ENCODE measurements at regions not wholly inside any gene's neighbourhood (a gene's known extent, or its start where the extent isn't known, plus 50 kb on each side); places are given as distances from the start of the nearest gene placed in this dataset.

DNA sequence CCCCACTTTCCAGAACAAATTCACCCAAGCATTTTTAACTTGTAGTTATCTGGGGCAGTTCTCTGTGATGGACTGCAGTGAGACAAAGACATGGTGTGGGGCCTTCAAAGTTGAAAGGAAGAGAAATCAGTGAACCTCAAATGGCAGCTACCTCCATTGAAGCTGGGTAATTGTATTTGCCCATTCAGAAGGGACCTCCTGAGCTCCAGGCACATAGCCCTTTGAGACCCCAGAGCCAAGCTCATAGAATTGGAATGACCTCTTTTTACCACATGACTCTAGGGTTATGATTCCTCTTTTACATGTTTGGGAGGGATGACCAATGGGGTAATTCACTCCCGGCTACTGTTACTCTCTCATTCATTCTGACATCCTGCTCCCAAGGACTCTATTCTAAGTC lies 368.4 kb upstream of the ITGA1 start:
- DNase-seq: no peak

DNA sequence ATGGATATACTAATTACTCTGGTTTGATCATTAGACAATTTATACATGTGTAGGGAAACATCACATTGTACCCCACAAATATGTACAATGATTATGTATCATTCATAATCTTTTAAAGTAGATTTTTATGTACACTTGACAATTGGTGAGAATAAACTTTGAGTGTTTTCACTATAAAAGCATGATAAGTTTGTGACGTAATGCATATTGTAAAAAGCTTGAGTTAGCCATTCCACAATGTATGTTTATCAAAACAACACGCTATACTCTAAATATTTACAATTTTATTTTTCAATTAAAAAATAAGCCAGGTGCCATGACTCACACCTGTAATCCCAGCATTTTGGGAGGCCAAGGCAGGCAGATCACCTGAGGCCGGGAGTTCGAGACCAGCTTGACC lies 360.1 kb upstream of the ITGA1 start:
- DNase-seq: no peak

DNA sequence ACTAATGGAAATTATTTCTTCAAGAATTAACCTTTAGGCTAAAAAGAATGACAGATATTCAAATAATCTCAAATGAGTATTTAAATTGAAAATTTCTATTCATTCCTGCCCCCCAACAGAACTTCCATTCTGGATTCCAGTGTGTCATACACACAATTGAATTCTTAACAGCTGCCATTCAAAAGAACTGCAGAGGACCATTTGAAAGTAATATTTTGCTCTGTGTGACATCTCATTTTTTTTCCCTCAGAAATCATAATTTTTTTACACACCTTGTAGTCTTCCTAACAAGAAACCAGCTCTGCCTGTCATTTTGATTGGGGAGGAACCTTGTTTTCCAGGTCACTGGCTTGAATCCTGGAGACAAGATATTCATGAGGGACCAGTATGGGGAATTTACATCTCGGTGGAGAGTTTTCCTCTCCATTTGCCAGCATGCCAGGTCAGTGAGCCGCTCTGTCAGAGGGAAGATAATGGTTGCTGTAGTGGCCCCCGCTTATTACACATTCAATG lies 358.7 kb upstream of the ITGA1 start:
- DNase-seq: no peak

DNA sequence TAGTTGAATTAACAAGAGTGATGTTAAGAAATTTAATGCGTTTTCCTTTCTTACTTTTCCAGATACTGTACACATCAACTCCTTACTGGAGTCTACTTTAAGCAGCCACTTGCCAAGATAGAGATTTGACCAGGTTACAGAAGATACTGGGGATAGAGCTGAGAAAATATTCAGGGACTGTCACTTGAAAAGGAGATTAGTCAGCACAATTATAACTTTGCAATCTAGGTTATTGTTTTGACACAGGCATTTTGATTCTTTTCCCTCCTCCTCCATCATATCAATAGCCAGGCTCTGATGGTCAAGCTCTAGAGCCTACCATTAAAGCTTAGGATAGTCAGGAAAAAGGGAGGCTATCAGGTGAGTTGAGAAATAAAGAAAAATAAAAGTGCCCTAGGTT lies 345.9 kb upstream of the ITGA1 start:
- no peak for DNase-seq

DNA sequence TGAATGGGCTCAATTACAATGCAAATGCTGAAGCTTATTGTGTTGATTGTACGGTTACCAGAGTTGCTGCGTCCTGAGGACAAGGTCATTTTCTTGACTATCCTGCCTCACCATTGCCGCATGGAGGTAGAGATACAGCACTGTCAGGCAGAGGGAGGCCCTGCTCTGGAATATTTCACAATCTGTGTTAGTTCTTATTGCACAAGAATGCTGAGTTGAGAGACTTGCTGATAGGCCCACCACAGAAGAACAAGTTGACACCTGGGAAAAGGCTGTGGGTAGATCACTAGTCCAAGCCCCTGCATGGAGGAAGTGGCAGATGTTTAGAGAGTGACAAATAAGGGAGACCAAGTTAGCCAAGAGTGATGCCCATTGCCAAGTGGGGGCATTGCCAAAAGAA lies 344.5 kb upstream of the ITGA1 start:
- no peak for DNase-seq

DNA sequence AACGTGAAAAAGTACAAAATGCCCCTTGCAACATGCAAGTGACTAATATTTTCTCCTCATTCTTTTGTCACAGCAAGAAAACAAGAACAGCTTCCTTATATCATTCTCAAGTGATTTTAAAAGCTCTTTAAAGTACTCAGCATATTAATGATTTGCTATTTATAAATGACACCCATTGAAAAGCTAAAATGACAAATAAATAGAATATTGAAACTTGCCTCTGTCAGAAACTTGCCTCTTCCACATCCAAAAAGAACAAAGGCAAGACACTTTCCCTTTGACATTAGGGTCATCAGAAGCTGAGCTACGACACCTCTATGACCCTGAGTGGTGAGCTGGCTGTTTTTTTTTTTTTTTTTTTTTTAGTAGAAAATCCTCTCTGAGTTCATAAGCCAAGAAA lies 339.6 kb upstream of the ITGA1 start:
- no peak for DNase-seq

DNA sequence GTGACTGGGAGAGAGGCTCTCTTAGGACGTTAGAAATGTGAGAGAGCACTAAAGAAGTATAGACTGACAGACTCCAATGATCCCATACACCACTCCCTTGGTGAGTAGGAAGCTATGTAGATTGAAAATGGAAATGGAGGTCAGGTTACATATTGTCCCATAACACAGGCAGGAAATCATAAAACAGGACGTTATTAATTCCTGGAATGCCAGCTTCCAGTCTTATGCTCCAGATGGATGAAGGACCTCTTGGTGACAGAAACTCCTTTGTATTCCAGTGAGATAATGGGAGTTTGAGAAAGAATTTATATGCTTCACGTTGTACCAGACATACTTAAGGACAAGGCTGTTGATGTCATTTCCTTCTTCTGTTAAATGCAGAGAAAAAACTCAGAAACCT lies 338.2 kb upstream of the ITGA1 start:
- DNase-seq: no peak

DNA sequence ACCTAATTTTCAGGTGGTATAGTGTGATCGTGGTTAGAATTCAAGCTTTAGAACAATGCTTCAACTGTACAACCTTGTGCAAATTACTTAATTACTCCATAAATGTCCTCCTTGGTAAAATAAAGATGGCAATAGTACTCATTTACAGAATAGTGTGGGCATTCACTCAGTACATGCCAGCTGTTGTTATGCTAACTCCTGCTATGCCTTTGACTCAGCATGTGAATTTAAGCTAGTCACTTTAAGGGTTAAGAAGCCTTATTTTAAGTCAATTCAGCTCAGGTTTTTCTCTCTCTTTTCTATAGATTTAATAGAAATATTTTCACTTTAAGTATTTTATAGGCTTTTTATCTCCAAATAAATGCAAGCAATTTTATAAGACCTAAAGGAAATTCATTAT lies 335.6 kb upstream of the ITGA1 start:
- no peak for DNase-seq

DNA sequence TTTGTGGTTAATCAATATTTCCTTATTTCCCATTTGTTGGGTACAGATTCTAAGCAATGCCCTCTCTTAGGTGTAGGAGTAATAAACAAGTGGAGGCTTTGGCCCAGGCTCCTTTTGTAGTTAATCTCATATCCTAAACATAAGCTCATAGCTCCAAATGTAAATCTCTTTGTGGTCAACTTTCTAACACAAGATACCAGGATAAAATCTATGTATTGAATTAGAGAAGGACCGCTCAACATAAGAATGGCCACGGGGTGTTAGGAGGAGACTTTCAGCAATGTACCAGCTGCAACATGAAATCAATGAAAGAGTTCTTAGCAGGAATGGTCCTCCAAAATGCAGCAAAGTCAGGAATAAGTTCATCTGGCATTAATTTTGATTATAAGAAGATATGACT lies 334.5 kb upstream of the ITGA1 start:
- DNase-seq: no peak

DNA sequence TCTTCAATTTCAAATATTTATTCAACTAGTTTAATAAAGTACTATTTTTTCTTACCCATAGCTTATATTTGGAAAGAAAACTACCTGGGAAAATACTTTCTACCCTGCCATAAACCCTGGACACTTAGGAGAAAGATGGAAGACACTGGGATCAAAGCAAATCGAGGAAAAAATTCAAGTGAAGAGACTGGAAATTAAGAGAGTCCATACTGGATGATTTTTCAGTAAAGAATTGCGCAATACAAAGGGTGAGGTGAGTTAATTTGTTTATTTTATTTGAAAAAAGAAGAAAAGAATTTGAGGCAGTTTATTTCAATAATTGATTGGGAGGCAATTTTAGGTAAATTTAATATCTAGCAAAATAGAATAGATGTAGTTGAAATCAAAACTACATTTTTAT lies 331.8 kb upstream of the ITGA1 start:
- no peak for DNase-seq

DNA sequence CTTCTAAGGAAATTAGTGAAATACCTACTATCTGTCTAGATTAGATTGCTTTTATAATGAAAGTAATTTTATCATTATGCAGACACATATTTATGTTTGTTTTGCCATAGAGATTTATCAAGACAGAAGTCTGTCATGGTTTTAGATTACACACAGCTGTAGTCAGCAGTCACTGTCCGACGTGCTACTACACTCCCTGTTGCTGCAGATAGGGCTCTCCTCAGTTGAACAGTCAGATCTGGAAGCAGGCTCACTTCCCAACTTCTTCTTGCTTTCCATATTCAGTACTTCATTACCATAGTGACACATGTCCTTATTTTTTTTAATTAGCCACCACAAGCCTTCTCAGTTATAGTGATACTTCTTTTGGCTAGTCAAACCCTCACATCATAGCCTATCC lies 329.9 kb upstream of the ITGA1 start:
- DNase-seq: no peak

DNA sequence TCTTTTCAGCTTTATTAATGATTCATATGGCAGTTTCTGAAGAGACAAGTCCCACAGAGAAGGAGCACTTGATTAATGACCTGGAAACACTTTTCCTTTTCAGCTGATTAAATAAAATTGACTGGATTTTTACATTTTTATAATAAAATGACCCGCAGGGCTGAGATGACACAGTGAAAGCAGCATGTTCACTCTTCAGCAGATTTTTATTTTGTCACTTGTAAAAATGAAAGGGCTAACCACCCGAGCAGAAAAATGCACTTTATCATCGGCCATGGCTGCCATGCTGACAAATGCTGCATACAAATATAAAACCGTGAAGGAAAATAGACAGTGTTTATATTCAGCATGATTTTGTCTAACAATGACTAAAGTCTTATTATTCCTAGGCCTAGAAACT lies 321.6 kb upstream of the ITGA1 start:
- no peak for DNase-seq

DNA sequence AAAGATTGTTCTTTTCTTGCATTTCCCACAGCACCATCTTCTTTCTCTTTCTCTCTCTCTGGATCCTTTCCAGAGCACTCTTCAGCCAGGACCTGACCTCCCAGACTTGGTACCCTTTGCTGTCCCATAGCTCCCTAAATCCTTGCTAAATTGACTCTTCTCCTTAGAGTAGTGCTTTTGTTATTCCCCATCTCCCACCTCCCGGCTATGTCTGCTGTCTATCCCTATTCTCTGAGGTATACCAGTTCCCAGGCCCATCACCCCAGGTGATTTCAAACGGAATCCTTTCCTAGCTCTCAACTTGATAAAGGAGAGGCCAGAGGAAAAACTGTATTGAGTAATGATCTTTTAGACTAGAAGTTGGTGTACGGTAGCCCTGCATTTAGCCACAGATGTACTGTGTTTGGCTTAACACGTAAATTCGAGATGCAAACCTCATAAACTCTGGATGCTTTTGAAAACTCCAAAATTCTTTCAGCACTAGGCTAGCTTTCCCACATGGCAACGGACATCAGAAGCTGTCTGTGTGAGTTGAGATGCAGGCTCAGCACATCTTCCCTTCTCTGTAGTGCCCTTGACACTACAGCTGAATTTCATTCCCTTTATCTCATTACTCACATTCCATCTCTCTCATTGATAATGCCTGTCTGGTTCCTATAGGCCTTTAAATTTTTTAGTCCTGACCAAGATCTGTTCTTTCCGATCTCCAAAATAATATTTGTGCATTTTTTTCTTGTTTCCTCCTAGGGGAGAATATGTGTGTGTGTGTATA lies 320.8 kb upstream of the ITGA1 start:
- DNase-seq: no peak

DNA sequence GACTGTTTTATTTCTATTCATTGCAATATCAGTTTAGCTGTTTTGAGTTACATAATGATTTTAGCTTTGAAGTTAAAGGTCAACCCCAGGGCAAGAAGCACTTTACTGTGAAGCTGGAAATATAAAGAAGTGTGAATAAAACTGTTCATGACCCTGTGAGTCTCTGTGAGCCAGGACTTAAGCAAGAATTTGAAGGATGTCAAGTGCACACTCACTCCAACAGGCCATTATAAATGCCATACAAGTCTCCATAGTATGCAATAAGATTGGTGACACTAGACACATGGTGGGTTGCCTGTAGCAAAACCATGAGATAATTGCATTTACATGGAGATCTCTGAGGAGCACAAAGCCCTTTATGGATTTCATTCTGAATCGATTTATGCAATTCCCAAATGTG lies 318.7 kb upstream of the ITGA1 start:
- DNase-seq: no peak

DNA sequence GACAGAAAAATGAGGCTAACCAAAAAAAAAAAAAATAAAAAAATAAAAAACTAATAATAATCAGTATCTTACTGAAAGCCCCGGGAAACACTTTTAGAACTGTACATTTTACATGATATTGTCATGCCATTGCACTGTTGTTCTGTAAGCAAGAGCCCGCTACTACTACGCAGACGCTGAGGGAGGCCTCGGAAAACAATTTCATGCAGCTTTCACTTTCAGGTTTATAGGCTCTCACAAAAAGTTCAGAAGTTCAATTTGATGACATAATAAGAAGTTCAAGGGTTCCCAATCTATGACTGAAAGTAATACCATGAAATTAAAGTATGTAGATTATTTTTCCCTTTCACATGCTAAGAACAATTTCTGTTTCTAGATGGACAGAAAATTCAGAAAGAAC lies 318.3 kb upstream of the ITGA1 start:
- DNase-seq: no peak

DNA sequence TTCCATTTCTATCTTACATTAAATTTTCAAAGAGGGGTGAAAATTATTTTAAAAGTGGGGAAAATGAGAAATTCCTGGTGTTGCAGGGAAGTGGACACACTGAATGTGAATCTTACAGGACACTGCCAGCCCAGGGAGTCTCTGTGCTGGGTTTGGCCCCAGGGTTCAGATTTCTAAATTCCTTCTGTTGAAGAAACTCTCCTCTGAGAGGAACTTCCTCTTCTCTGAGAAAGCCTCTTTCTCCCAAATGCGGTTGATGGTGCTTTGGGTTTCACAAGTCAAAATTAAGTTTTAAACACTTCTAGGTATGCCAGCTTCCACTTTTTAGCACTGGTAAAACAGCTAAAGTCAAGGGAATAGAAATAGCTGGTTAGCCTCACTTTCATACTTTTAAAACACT lies 317.9 kb upstream of the ITGA1 start:
- DNase-seq: no peak

DNA sequence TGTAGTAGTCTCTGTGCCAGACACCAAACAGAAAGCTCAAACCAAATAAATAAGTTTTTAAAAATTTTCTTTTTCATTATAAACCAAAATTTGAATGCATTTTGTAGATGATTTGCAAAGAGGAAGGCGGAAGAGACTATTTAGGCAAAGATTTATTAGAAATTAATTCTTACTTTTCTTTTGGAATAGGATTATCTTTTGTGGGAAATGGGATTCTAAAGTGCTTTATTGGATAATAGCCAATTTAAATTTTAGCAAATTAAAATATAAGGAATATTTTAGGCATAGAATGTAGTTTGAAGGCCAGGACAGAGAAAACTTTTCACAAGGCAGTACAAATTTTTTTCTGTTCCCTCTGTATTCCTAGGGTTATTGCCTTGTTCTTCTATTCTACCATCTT lies 311.4 kb upstream of the ITGA1 start:
- no peak for DNase-seq

DNA sequence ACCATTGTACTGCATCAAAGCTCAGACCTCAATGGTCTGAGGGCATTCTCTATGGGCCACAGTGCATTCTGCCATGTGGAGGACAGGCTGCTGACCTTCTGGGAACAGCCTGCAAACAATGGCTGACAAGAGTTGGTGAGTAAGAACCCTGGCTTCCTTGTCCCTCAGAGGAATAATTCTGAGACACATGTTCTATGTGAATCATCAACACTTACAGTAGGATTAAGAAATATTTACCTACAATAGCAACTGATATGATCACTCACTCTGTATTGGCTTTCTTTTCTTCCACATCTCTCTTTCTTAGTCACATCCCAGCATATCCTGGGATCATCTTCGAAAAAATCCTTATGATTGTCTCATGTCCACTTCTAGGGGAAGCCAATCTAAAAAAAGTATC lies 306.5 kb upstream of the ITGA1 start:
- DNase-seq: no peak

DNA sequence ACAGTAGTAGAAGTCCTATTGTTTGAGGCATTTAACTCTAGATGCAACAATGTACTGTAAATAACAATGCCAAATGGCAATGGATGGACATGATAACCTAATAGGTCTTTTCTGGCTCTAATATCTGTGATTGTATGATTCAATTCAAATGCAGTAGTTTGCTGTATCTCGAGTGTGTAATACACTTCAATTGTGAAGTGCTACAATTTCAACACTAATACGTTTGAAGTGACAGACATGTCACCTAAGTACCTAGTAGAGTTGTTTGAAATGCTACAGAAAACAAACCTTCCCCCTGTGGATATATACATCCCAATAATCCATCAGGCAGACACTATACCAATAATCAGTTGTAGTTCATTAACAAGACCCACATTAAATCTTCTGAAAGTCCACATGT lies 305.9 kb upstream of the ITGA1 start:
- no peak for DNase-seq

DNA sequence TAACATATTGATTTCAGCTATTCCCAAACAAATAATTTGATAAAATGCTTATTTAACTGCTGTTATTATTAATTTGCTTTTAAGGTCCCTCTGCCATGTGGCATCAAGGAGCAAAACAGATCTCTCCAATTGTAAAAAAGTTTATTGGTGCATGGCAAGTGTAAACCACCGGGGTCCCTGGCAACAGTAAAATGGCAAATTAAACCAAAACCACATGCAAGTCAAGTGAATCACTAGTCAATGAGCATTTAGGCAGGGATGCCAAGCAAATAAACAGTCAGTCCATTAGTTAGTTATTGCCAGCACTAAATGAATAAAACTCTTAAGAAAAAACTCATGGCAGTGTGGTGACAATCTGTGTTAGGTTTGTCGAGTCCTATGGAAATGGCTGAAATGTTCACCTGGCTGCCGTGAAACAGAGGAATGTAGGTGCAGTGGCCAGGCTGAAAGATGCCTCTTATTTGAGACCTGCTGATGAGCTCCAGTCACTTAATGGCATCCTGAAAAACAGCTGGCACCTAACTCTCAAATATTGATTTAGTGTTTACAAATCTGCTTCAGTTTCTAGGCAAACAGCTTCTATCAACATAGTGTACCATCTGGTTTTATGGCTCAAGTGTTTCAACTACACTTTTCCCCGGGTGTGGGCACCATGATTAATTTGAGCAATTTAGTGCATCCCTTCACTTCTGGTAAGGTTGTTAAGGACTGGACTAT lies 296.5 kb upstream of the ITGA1 start:
- no peak for DNase-seq

DNA sequence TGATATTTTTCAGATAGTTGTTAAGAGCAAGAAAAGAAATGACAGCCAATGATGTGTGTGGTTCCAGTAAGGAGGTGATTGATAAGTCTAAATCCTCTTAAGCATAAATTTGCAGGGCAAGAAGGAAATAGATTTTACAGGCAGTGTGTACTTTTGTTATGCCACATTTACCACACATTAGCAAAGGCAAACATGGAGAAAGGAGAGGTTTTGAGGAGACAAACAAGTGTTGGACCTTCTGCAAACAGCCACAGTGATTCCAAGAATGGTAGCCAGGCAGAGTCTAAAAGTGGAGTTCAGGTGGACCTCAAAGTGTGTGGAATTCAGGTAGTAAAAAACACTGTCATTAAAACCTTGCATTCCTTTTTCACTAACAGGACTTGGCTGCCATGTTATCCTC lies 295.9 kb upstream of the ITGA1 start:
- DNase-seq: no peak

DNA sequence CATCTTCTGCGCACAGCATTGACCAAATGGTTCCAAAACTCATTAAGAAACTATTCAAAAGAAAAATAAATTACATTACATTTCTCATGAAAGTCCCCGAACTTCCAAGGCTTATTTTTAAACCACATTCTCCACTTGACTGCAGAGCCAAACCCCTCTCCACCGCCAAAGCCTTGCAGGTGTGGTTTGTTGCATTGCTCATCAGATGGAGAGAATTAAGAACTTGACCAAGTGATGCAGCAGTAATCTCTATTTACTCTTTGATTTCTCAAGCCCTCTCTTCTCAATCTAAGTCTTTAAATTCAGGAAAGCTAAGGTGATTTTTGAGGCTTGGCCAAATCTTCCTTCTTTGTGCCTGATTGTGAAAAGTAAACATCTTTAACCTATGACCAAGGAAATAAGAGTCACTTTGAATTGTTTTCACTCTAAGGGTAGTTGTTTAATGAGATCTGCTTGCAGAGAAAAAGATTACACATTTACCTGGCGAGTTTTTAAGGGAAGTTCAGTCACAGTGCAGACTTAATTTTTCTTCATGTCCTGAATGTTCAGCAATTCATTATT lies 290.5 kb upstream of the ITGA1 start:
- DNase-seq: no peak

DNA sequence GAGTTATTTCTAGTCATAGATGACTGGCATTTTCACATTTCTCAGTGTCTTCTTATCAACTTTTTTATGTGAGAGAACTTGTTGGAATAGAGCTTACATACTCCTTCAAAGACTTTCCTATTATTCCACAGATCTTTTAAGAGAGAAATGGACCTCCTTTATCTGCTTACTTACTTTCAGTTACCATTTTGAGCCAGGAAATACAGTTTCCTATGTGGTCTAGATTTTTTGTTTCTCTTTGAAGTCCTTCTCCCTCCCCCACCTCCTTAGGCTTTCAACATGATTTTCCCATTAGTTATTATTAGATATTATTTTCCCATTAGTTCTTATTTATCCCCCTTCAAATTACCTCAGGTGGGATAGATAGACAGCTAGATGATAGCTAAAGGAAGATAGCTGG lies 289.1 kb upstream of the ITGA1 start:
- no peak for DNase-seq

DNA sequence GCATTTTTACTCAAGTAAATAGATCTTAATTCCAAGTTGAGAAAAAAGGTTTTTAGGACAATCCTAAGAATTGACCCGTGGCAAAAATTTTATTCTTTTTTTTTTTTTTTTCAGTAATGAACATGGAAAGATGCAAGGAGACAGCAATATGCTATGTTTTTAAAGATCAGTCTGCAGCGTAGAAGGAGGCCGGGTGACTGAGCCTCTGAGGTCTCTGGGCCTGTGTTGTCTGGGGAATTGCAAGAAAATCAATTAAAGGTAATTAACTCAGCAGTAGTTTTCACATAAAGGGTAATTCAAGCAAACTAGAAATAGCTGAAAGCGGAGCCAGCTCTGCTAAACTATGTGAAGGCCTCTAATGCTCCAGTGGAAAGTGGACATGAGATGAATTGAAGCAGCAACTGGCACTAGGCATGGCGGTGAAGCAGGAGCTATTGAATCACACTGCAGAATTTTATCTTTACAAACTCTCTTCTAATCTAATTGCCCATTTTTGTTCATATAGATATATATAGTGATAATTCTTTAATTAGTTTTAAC lies 285.2 kb upstream of the ITGA1 start:
- DNase-seq: no peak
